Body of pancreas (tissue), 4 donors: ENCODE measurements at regions not wholly inside any gene's neighbourhood (a gene's known extent, or its start where the extent isn't known, plus 50 kb on each side); places are given as distances from the start of the nearest gene placed in this dataset.

Source experiments
- ATAC-seq: fragments of 150-250 bp; one replicate; pipeline ENCODE4 v1.9.1; 2016
- DNase-seq, 4 donors: peaks; one replicate each; pipeline ENCODE4 v3.0.0-alpha.2; 2019
- H3K27ac ChIP-seq, 4 donors: fragments of 200-600 bp; sonication (generic); 1 replicate in 3 of 4; 2 replicates in 1 of 4; pipeline versions ENCODE4 v1.5.1 to v1.6.1; 2016 to 2019; ENCODE audit warnings: mild to moderate bottlenecking in 1 of 4, mixed read lengths in 1 of 4, moderate library complexity in 1 of 4
- H3K27me3 ChIP-seq, 2 donors: fragments of 200-600 bp; sonication (generic); one replicate each; pipeline ENCODE4 v1.6.0; 2016; ENCODE audit warnings: mild to moderate bottlenecking in 1 of 2
- H3K36me3 ChIP-seq, 2 donors: fragments of 200-600 bp; sonication (generic); replicated peaks in 1 of 2; 2 replicates each; pipeline ENCODE4 v1.5.1; 2016; ENCODE audit warnings: low read depth in 2 of 2; ENCODE audit not compliant: insufficient read depth in 1 of 2
- H3K4me1 ChIP-seq: fragments of 200-600 bp; sonication (generic); one replicate; pipeline ENCODE4 v1.6.0; 2016
- H3K4me3 ChIP-seq, 2 donors: fragments of 200-600 bp; sonication (generic); 1 replicate in 1 of 2; 2 replicates in 1 of 2; pipeline ENCODE4 v1.5.1; 2016 to 2019
- H3K9me3 ChIP-seq, 3 donors: fragments of 200-600 bp; sonication (generic); 1 replicate in 2 of 3; 2 replicates in 1 of 3; pipeline ENCODE4 v1.5.1; 2016
- POLR2A ChIP-seq, 3 donors: fragments of 450-650 bp; IDR thresholded peaks; one replicate each; pipeline ENCODE4 v1.6.1; 2016; ENCODE audit warnings: antibody characterized with exemption in 3 of 3, mild to moderate bottlenecking in 2 of 3
- WGBS, 2 donors: methylation state at CpG; one replicate each; pipeline ENCODE4 v1.1.5; 2017; 5-methylcytosine and 5-hydroxymethylcytosine counted together
- intact Hi-C: fragments of 100-400 bp; cut with DNase I; formaldehyde crosslinking; loops from one replicate; pipeline ENCODE4 v1.15.1; 2023
- TF ChIP-seq, protein P1 (sequence below), 7 experiments: fragments of 450-650 bp in 4 of 7; fragments of 200-600 bp in 3 of 7; sonication (generic) in 3 of 7; IDR thresholded peaks; one replicate each; pipeline ENCODE4 v1.5.1; 2016 to 2019; ENCODE audit warnings: antibody characterized with exemption in 7 of 7

DNA sequence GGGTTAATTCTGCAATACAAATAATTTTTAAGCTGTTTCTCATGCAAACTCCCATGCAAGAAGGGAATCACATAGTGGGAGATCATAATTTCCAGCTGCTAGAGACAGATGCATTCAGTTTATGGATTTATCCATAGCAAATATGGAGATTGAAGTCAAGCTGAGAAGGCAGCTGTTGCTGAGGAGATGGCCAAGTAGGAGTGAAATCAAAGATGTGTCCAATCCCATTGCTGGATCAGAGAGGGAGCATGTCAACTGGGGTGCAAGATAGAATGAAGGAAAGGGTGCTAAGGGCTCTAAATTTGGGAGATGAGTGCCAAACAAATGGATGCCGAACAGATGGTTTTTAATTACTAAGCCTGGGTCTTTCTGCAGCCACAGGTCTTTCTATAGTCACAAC is 504.5 kb downstream of the NFIB start:
- DNase-seq (no peak), ATAC-seq (no peak)
- H3K27me3 ChIP-seq = no peaks in the 10 kb centered on the region
- 88 to 90% methylated on average over 1 of the region's 1 CpG for WGBS, 2 donors
- no peaks in the 10 kb centered on the region for H3K9me3 ChIP-seq
- intact Hi-C loops = no loop called here
- TF ChIP-seq, protein P1, sequence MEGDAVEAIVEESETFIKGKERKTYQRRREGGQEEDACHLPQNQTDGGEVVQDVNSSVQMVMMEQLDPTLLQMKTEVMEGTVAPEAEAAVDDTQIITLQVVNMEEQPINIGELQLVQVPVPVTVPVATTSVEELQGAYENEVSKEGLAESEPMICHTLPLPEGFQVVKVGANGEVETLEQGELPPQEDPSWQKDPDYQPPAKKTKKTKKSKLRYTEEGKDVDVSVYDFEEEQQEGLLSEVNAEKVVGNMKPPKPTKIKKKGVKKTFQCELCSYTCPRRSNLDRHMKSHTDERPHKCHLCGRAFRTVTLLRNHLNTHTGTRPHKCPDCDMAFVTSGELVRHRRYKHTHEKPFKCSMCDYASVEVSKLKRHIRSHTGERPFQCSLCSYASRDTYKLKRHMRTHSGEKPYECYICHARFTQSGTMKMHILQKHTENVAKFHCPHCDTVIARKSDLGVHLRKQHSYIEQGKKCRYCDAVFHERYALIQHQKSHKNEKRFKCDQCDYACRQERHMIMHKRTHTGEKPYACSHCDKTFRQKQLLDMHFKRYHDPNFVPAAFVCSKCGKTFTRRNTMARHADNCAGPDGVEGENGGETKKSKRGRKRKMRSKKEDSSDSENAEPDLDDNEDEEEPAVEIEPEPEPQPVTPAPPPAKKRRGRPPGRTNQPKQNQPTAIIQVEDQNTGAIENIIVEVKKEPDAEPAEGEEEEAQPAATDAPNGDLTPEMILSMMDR (IDR thresholded peaks at IDR 0.05) = no peak
- no peak for TF ChIP-seq POLR2A (IDR thresholded peaks at IDR 0.05)
- no peak overlapping the region for H3K27ac ChIP-seq
- no peak overlapping the region for H3K4me3 ChIP-seq
- no peaks in the 10 kb centered on the region for H3K4me1 ChIP-seq
- no peaks in the 10 kb centered on the region for H3K36me3 ChIP-seq

- Histone ChIP-seq H3K4me3 (no peak overlapping the region), H3K9me3 (no peaks in the 10 kb centered on the region), H3K27ac (no peak overlapping the region), H3K4me1 (no peaks in the 10 kb centered on the region), H3K27me3 (no peaks in the 10 kb centered on the region), H3K36me3 (no peaks in the 10 kb centered on the region)
- intact Hi-C loops = no loop called here
- DNase-seq (no peak), ATAC-seq (no peak)
- 76 to 78% methylated on average over 4 of the region's 4 CpGs for WGBS, 2 donors
- no peak for TF ChIP-seq POLR2A (IDR thresholded peaks at IDR 0.05)
- TF ChIP-seq, protein P1 (IDR thresholded peaks at IDR 0.05) = no peak
Measured at GRCh38 chr9:13807118-13807517, 506.8 kb downstream of the NFIB start.

GRCh38 chr9:13806714-13807113 is 507.2 kb downstream of the NFIB start:
- H3K9me3 ChIP-seq = no peaks in the 10 kb centered on the region
- intact Hi-C loops = no loop called here
- WGBS, 2 donors = 48 to 58% methylated on average over 2 of the region's 2 CpGs
- no peak for ATAC-seq
- no peak overlapping the region for H3K4me3 ChIP-seq
- no peaks in the 10 kb centered on the region for H3K36me3 ChIP-seq
- no peaks in the 10 kb centered on the region for H3K27me3 ChIP-seq
- H3K4me1 ChIP-seq = no peaks in the 10 kb centered on the region
- TF ChIP-seq, protein P1 (IDR thresholded peaks at IDR 0.05) = no peak
- TF ChIP-seq POLR2A (IDR thresholded peaks at IDR 0.05) = no peak
- no peak overlapping the region for H3K27ac ChIP-seq
- no peak for DNase-seq

DNA sequence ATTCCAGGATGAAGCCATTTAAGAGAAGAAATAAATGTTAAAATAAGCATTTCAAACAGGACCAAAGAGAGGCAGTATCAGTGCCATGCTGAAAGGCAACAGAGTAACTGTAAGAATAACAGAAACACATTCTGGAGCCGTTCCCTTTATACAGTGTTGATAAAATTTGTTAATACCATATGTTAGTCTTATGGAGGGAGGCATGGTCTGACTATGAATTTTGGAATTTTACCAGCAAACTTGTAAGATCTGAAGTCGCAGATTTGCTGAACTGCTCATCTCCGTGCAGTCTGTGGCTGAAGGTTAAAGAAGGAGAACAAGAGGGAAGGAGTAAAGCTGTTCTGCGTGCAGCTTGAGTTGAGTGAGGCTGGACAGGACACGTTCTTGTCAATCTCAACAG is 508.4 kb downstream of the NFIB start:
- no peaks in the 10 kb centered on the region for H3K27me3 ChIP-seq
- 63 to 79% methylated on average over 5 of the region's 5 CpGs for WGBS, 2 donors
- ATAC-seq = no peak

DNA sequence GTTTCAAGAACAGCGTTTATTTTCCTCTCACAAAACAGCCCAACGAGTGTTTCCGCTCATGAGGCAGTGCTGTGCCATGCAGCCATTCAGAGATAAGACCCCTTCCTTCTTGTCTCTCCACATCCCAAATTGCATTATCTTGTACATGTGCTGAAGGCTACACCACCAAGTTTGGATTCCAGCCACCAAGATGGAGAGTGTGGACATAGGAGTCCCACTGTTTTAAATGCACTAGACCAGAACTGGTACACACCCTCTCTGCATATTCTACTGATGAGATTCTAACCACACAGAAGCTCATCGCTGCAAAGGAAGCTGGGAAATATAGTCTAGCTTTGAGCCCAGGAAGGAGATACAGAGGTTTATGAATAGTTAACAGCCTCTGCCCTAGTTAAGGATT is 509.4 kb downstream of the NFIB start:
- ATAC-seq = no peak
- intact Hi-C loops = no loop called here
- Histone ChIP-seq H3K36me3 (no peaks in the 10 kb centered on the region), H3K27me3 (peaks cover 0 to 4% of the 10 kb centered on the region in 2 donors), H3K27ac (no peak overlapping the region), H3K4me1 (no peaks in the 10 kb centered on the region), H3K9me3 (no peaks in the 10 kb centered on the region), H3K4me3 (no peak overlapping the region)
- WGBS, 2 donors = 76 to 79% methylated on average over 4 of the region's 4 CpGs
- DNase-seq = no peak
- TF ChIP-seq POLR2A (IDR thresholded peaks at IDR 0.05) = no peak
- TF ChIP-seq, protein P1 (IDR thresholded peaks at IDR 0.05) = no peak

More for the DNA sequence above, 508.4 kb downstream of the NFIB start:
- TF ChIP-seq POLR2A (IDR thresholded peaks at IDR 0.05) = no peak
- TF ChIP-seq, protein P1 (IDR thresholded peaks at IDR 0.05) = no peak
- no peaks in the 10 kb centered on the region for H3K9me3 ChIP-seq
- intact Hi-C loops = no loop called here
- H3K36me3 ChIP-seq = no peaks in the 10 kb centered on the region
- DNase-seq = no peak
- no peaks in the 10 kb centered on the region for H3K4me1 ChIP-seq
- no peak overlapping the region for H3K27ac ChIP-seq
- H3K4me3 ChIP-seq = no peak overlapping the region
